Activated effector memory CD4-positive, alpha-beta T cell treated with Interleukin-2 at 50 U/mL for 16 hours (primary cell): ENCODE measurements at regions not wholly inside any gene's neighbourhood (a gene's known extent, or its start where the extent isn't known, plus 50 kb on each side); places are given as distances from the start of the nearest gene placed in this dataset.

Experiments
- DNase-seq: peaks from one replicate; pipeline ENCODE4 v3.0.0-alpha.2; 2020

DNA sequence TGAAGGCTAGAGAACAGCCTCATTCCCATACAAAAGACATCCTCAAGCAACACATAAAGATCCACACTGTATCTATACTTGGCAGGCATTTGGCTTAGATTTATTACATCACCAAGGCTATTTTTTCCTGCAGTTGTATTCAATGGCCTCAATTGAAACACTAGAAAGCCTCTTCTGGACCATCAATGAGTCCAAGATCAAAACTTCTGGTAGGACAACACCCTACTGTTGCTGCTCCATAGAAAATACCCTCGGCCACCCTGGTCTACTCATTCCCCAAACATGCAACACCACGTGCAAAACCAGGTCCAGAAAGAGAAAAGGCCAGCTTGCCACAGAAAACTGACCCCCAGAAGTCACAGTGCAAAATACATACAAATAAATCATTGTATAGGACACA lies 56.9 kb upstream of the CADM1 start:
- no peak for DNase-seq

DNA sequence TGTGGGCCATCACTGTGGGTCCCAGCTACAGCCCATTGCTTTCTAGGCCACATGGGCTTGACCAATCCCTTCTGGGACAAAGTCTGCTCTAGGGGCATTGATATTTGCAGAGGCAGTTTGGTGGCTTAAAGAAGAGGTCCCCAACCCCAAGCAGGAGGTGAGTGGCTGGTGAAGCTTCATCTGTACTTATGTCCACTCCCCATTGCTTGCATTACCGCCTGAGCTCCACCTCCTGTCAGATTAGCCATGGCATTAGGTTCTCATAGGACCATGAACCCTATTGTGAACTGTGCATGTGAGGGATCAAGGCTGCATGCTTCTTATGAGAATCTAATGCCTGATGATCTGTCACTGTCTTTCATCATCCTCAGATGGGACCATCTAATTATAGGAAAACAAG lies 54.4 kb upstream of the CADM1 start:
- no peak for DNase-seq

DNA sequence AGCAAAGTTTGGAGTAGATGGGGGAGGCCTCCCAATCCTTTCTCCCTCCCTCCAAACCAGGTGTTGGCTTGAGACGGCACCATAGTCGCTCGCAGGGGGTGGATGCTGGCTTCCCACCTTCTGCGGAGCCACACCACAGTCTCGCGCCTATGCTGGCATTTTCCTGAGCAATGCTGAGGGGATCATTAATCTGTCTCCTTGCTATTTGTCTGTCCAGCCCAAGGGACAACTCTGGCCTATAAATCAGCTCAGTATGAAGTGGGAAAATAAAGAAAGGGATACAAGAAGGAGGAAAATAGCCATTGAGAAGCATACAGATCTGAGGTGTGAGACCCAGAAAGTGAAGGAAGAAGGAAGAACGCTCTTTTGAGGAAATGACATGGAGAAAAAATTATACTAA lies 53.5 kb upstream of the CADM1 start:
- DNase-seq = no peak

DNA sequence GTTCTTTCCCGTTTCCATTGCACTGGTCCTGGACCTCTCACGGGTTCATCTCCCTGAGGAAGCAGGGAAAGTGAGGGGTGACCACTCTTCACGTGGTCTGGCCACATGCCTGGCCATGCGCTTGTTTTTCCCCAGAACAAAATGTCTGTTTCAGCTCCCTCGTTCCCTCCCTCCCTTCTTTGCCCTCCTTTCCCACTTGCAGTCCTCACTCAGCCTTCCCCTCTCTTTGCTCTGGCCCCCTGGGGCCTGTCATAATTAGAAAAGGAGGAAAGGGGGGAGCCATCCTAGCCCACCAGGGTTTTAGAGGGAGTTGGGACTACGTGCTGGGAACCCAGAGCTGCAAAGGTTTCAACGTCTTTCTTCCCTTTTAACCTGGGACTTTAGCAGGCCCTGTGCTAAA lies 52.8 kb upstream of the CADM1 start:
- DNase-seq = no peak

DNA sequence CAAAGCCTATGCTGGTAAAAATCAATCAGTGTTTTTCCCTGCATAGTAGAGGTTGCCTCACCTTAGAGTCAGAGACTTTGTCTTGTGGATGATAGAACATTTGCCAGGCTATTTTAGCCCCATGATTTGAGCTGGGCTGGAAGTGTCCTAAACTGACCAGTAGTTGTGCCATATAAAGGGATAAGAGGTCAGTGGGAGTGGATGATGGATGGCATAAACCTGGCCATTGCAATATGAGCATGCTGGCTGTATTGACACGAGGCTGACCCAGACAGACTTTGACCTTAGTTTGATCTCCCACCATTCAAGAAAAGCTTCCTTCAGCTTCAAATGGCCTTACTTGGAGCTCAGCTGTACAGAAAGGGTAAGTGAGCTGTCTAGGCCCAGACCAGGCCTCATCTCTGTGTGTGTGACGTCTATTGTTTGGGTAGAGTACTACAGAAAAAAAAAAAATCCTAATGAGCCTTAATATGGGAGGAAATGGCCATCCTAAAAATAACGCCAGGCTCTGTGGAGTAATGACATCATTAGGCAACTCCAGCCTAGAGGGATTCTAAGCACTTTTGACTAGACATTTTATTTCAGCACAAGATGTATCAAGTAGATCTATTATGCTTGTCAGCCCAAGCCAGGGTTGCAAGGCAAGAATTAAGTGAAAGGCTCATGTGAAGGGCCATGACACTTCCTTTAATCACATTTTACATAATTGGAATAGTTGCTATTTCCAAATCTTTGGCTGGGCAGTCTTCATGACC lies 51.3 kb upstream of the CADM1 start:
- no peak for DNase-seq
